Mesendoderm (in vitro differentiated cells): ENCODE measurements at regions not wholly inside any gene's neighbourhood (a gene's known extent, or its start where the extent isn't known, plus 50 kb on each side); places are given as distances from the start of the nearest gene placed in this dataset.
A peak's percentile ranks its signal among the peaks of the same experiment; 100 is the strongest.

Experiments
- DNase-seq: peaks from one replicate; pipeline ENCODE4 v3.0.0; 2013
- H2AK5ac ChIP-seq: 2 replicates; pipeline ENCODE4 v1.6.1; 2013; ENCODE audit warnings: low read length, inconsistent platforms
- H2BK120ac ChIP-seq: 2 replicates; pipeline ENCODE4 v1.6.1; 2013; ENCODE audit warnings: low read depth, mild to moderate bottlenecking, low read length, moderate library complexity, mixed read lengths
- H2BK15ac ChIP-seq: replicated peaks from 2 replicates; pipeline ENCODE4 v1.6.1; 2013; ENCODE audit warnings: low read depth, mild to moderate bottlenecking, moderate library complexity
- H2BK5ac ChIP-seq: 2 replicates; pipeline ENCODE4 v1.6.1; 2013; ENCODE audit warnings: low read length, inconsistent platforms
- H3K18ac ChIP-seq: 2 replicates; pipeline ENCODE4 v1.6.1; 2013; ENCODE audit warnings: mild to moderate bottlenecking, low read length, mixed read lengths
- H3K23ac ChIP-seq: one replicate; pipeline ENCODE4 v1.6.1; 2013; ENCODE audit warnings: low read length
- H3K27ac ChIP-seq: 2 replicates; pipeline ENCODE4 v1.5.1; 2013; ENCODE audit warnings: low read depth, mild to moderate bottlenecking, inconsistent platforms, low read length, moderate library complexity
- H3K27me3 ChIP-seq: 2 replicates; pipeline ENCODE4 v1.6.1; 2013; ENCODE audit warnings: low read length, control low read depth, mild to moderate bottlenecking, inconsistent platforms; ENCODE audit not compliant: insufficient read depth, poor library complexity
- H3K36me3 ChIP-seq: 2 replicates; pipeline ENCODE4 v1.6.1; 2013; ENCODE audit warnings: low read length, inconsistent platforms; ENCODE audit not compliant: control insufficient read depth, insufficient read depth
- H3K4ac ChIP-seq: one replicate; pipeline ENCODE4 v1.6.1; 2013; ENCODE audit warnings: low read depth, mild to moderate bottlenecking, low read length, moderate library complexity
- H3K4me1 ChIP-seq: 2 replicates; pipeline ENCODE4 v1.6.1; 2013; ENCODE audit warnings: low read depth, low read length, inconsistent platforms; ENCODE audit not compliant: control insufficient read depth
- H3K4me2 ChIP-seq: 2 replicates; pipeline ENCODE4 v1.6.1; 2013; ENCODE audit warnings: low read length
- H3K4me3 ChIP-seq: 2 replicates; pipeline ENCODE4 v1.5.1; 2013; ENCODE audit warnings: mild to moderate bottlenecking, low read length
- H3K56ac ChIP-seq: one replicate; pipeline ENCODE4 v1.6.1; 2013; ENCODE audit warnings: low read length
- H3K79me1 ChIP-seq: 2 replicates; pipeline ENCODE4 v1.6.1; 2013; ENCODE audit warnings: low read length, inconsistent platforms
- H3K79me2 ChIP-seq: 2 replicates; pipeline ENCODE4 v1.6.1; 2013; ENCODE audit warnings: mild to moderate bottlenecking, low read length; ENCODE audit not compliant: control insufficient read depth, insufficient read depth
- H3K9ac ChIP-seq: 2 replicates; pipeline ENCODE4 v1.6.1; 2013; ENCODE audit warnings: low read length, inconsistent platforms
- H4K5ac ChIP-seq: one replicate; pipeline ENCODE4 v1.6.1; 2013; ENCODE audit warnings: low read length
- H4K8ac ChIP-seq: one replicate; pipeline ENCODE4 v1.6.1; 2013; ENCODE audit warnings: low read depth, mild to moderate bottlenecking, control low read depth, low read length, moderate library complexity
- WGBS: extraction: QIAGEN DNeasy Blood & Tissue Kit; methylation state at CpG from one replicate; pipeline ENCODE4 v1.1.7; 2013; ENCODE audit warnings: low lambda C conversion rate, missing lambda C conversion rate; ENCODE audit not compliant: insufficient coverage; ENCODE audit errors: extremely low coverage; 5-methylcytosine and 5-hydroxymethylcytosine counted together

DNA sequence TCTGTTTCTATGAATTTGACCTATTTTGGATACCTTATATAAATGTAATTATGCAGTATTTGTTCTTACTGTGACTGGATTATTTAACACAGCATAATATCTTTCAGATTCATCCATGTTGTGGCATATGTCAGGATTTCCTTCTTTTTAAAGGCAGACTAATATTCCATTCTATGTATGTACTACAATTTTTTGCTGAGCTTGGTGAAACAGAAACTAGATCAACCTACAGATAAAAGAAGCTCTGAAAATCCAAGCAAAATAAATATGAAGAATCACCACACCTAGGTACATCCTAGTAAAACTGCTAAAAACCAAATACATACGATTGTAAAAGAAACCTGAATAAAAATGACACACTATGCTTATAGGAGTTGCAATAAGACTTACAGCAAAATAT, 300.5 kb downstream of the HTR7 start:
- Histone ChIP-seq H3K4me1 (no peaks in the 10 kb centered on the region), H3K56ac (no peak overlapping the region), H3K23ac (no peak overlapping the region), H3K4ac (no peak overlapping the region), H3K4me3 (no peak overlapping the region), H3K9ac (no peak overlapping the region), H3K36me3 (no peaks in the 10 kb centered on the region), H3K27ac (no peak overlapping the region), H3K79me2 (no peaks in the 10 kb centered on the region), H3K79me1 (no peaks in the 10 kb centered on the region), H3K4me2 (no peak overlapping the region), H2BK15ac (no peak overlapping the region), H3K18ac (no peak overlapping the region), H2AK5ac (no peak overlapping the region), H4K5ac (no peak overlapping the region), H3K27me3 (no peaks in the 10 kb centered on the region), H2BK5ac (no peak overlapping the region), H4K8ac (no peak overlapping the region), H2BK120ac (no peak overlapping the region)
- no CpG with 5 or more reads among the region's 1 CpG for WGBS
- no peak for DNase-seq

DNA sequence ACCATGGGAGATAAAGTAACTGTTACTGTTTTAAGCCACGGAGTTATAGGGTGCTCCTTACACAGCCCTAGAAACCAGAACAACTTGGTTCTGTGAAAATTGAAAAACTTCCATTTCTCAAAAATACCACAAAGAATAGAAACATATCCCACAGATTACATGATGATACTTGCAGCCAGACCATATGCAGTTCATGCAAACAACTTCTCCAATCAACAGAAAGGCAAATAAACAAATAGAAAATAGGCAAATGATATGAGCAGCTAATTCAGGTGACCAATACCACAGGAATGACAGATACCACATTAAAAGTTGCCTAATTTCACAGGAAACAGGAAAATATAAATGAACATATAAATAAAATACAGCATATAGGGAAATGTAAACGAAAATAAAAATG, 297.5 kb downstream of the HTR7 start:
- WGBS = no CpG with 5 or more reads among the region's 2 CpGs
- H3K27me3 ChIP-seq = no peaks in the 10 kb centered on the region
- H4K8ac ChIP-seq = no peak overlapping the region

DNA sequence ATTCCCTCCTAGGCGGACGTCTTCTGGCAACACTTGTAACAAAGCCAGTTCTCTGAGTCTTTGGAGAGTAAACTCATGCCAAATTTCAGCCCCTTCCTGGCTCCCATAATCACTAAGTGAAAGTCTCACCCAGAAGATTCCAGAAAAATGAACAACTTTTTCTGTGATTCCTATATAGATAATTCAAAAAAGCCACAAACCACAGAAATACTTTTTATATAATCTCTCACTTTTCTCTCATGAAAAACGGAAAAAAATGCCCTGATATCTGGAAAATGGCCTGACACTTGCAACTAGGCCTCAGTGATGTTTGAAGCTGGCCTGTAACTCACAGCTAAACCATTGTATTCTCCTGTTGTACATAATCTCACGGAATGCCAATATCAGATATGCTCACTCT, 296.2 kb downstream of the HTR7 start:
- Histone ChIP-seq H2BK15ac (no peak overlapping the region), H3K9ac (no peak overlapping the region), H2BK5ac (no peak overlapping the region), H3K79me2 (no peaks in the 10 kb centered on the region), H3K56ac (no peak overlapping the region), H3K4me2 (no peak overlapping the region), H2AK5ac (no peak overlapping the region), H3K18ac (no peak overlapping the region), H3K4me1 (no peaks in the 10 kb centered on the region), H3K27me3 (no peaks in the 10 kb centered on the region), H4K5ac (peak overlapping the region; percentile 72), H3K4me3 (no peak overlapping the region), H2BK120ac (no peak overlapping the region), H3K4ac (no peak overlapping the region), H4K8ac (no peak overlapping the region), H3K36me3 (no peaks in the 10 kb centered on the region), H3K79me1 (no peaks in the 10 kb centered on the region), H3K27ac (no peak overlapping the region), H3K23ac (no peak overlapping the region)
- WGBS = no CpG with 5 or more reads among the region's 4 CpGs
- DNase-seq = peak; percentile 3

More for the DNA sequence above, 297.5 kb downstream of the HTR7 start:
- no peak for DNase-seq
- Histone ChIP-seq H3K18ac (no peak overlapping the region), H3K23ac (no peak overlapping the region), H3K79me2 (no peaks in the 10 kb centered on the region), H3K27ac (no peak overlapping the region), H2AK5ac (no peak overlapping the region), H3K4ac (no peak overlapping the region), H3K36me3 (no peaks in the 10 kb centered on the region), H3K56ac (no peak overlapping the region), H4K5ac (no peak overlapping the region), H3K4me1 (no peaks in the 10 kb centered on the region), H3K79me1 (no peaks in the 10 kb centered on the region), H3K4me2 (no peak overlapping the region), H2BK120ac (no peak overlapping the region), H2BK5ac (no peak overlapping the region), H3K9ac (no peak overlapping the region), H2BK15ac (no peak overlapping the region), H3K4me3 (no peak overlapping the region)

DNA sequence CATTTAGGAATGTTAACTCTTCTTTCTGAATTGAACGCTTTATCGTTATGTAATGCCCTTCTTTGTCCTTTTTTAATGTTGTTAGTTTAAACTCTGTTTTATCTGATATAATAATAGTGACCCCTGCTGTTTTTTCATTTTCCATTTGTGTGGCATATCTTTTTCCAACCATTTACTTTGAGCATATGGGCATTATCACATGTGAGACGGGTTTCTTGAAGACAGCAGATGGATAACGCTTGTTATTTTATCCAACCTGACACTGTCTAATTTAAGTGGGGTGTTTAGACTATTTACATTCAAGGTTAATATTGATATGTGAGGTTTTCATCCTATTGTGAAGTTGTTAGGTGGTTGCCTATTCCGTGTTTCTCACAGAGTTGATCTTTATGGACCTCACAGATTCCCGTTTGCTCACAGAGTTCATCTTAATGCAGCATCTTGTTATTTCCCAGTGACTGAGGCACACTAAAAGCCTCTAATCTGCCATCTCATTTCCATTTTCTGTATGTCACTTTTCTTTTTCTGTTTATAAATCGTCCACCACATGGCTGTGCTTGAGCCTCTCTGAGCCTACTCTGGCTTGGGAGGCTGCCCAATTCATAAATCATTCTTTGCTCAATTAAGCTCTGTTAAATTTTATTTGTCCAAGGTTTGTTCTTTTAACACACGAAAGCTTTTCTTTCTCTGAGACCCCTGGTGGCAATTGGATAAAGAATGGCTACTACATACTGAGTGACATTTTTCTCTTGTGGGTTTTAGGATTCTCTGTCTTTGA, 286.2 kb downstream of the HTR7 start:
- H3K4me1 ChIP-seq = no peaks in the 10 kb centered on the region
- no peak overlapping the region for H4K8ac ChIP-seq
- no peaks in the 10 kb centered on the region for H3K79me2 ChIP-seq
- H3K36me3 ChIP-seq = no peaks in the 10 kb centered on the region
- H3K9ac ChIP-seq = no peak overlapping the region
- no peaks in the 10 kb centered on the region for H3K79me1 ChIP-seq
- no peak overlapping the region for H2AK5ac ChIP-seq
- no peak overlapping the region for H3K4me3 ChIP-seq
- H2BK5ac ChIP-seq = no peak overlapping the region
- no peak overlapping the region for H2BK120ac ChIP-seq
- H3K18ac ChIP-seq = no peak overlapping the region
- H3K27ac ChIP-seq = no peak overlapping the region
- H3K23ac ChIP-seq = no peak overlapping the region
- H3K4me2 ChIP-seq = no peak overlapping the region
- no peaks in the 10 kb centered on the region for H3K27me3 ChIP-seq
- DNase-seq = no peak
- no peak overlapping the region for H3K56ac ChIP-seq
- H2BK15ac ChIP-seq = no peak overlapping the region
- WGBS = no CpG with 5 or more reads among the region's 8 CpGs
- no peak overlapping the region for H4K5ac ChIP-seq
- H3K4ac ChIP-seq = no peak overlapping the region

DNA sequence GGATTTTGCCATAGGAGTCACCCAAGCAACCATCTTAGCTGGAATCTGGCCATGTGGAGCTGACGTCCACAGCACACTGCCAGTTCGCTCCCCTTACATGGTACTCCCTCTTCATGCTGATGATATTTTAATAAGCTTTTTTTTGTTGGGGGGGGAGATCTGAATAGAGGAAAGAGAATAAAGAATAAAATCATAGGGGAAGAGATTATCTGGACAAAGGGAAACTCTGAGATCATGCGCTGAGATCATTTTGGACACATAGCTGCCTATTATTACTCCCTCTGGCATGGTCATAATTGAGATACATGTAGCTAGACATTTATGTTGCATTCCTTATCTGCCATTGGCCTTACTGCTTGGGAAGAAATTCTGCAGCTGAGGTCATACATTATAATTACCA, 282.7 kb downstream of the HTR7 start:
- Histone ChIP-seq H2BK5ac (no peak overlapping the region), H3K27ac (no peak overlapping the region), H3K36me3 (no peaks in the 10 kb centered on the region), H3K18ac (no peak overlapping the region), H2BK15ac (no peak overlapping the region), H3K79me1 (no peaks in the 10 kb centered on the region), H3K4me2 (no peak overlapping the region), H3K9ac (no peak overlapping the region), H3K27me3 (no peaks in the 10 kb centered on the region), H4K5ac (no peak overlapping the region), H3K79me2 (no peaks in the 10 kb centered on the region), H3K4ac (no peak overlapping the region), H2AK5ac (no peak overlapping the region), H2BK120ac (no peak overlapping the region), H4K8ac (no peak overlapping the region), H3K23ac (no peak overlapping the region), H3K56ac (no peak overlapping the region), H3K4me1 (no peaks in the 10 kb centered on the region), H3K4me3 (no peak overlapping the region)
- no peak for DNase-seq
- WGBS = no CpG with 5 or more reads among the region's 3 CpGs

DNA sequence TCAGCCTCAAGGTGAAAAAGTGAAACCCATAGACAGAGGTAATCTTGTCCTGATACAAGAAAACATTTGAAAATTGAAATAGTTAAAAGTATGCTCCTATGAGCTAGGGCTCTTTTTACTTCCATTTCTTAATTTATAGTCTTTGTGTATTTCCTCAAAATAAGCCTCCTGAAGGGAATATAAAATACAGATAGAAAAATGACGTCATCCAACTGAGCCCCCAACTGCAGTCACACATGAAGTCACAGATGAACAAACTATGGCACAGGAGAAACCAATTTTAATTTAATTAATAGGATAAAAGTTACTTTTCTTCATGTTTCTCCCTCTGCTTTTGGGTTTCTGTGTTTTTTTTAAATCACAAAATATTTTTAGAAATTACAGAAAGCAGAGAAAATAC, 280.3 kb downstream of the HTR7 start:
- H2AK5ac ChIP-seq = no peak overlapping the region

More for the DNA sequence above, 280.3 kb downstream of the HTR7 start:
- Histone ChIP-seq H3K79me1 (no peaks in the 10 kb centered on the region), H3K23ac (no peak overlapping the region), H3K56ac (no peak overlapping the region), H3K36me3 (no peaks in the 10 kb centered on the region), H3K4me2 (no peak overlapping the region), H4K8ac (no peak overlapping the region), H3K18ac (no peak overlapping the region), H3K27ac (no peak overlapping the region), H3K27me3 (no peaks in the 10 kb centered on the region), H3K4me1 (no peaks in the 10 kb centered on the region), H2BK5ac (no peak overlapping the region), H4K5ac (no peak overlapping the region), H3K9ac (no peak overlapping the region), H3K4me3 (no peak overlapping the region), H2BK15ac (no peak overlapping the region), H3K4ac (no peak overlapping the region), H2BK120ac (no peak overlapping the region), H3K79me2 (no peaks in the 10 kb centered on the region)
- no peak for DNase-seq
- no CpG with 5 or more reads among the region's 1 CpG for WGBS
